HG03095 (cell line): ENCODE measurements at regions not wholly inside any gene's neighbourhood (a gene's known extent, or its start where the extent isn't known, plus 50 kb on each side); places are given as distances from the start of the nearest gene placed in this dataset.

ENCODE experiments used
- ATAC-seq: cut with Tn5 transposase; IDR thresholded peaks from one replicate; pipeline ENCODE4 v1.9.1; 2021; ENCODE audit warnings: moderate library complexity; ENCODE audit not compliant: unreplicated experiment

DNA sequence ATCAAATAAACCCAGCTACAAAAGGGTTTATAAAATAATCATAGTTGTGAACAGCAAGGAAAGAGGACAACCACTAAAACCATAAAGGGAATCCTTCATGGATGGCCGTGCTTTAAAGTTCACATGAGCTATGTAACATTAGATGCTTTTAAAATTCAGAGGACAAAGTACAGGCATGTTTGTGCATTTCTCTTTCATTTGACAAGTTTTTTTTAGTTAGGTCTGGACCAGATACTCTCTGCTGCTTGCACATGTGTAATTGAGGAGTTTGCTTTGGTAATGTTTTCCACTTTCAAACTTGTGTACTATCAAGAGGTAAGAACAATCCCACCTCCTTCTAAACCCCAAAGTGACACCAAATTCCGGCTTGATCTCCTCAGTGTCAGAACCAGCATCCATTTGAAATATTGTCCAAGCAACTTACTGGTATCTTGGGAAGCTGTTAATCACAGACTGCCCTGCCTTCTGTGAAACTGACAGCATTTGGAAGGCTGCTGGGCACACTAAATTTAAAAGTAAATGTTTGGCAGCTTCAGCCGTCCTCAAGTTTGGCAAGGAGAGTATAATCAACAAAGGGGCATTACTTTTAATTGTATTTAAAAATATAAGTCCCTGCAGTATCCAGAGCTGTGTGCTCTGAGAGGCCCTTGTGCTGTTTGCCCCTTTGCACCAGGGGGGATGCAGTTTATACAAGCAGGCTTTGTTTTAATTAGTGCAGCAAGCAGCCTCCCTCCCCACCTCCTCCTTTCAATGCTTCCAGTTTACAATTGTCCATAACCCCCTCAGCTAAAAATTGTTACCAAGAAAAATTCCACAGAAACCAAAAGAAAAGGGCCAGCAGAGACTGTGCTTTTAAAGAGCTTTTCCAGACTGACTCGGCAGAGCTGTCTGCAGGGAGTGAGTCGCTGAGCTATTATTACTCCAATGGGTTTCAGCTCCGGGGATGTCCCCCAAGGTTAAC, 328.3 kb upstream of the MPDZ start:
- no peak for ATAC-seq

DNA sequence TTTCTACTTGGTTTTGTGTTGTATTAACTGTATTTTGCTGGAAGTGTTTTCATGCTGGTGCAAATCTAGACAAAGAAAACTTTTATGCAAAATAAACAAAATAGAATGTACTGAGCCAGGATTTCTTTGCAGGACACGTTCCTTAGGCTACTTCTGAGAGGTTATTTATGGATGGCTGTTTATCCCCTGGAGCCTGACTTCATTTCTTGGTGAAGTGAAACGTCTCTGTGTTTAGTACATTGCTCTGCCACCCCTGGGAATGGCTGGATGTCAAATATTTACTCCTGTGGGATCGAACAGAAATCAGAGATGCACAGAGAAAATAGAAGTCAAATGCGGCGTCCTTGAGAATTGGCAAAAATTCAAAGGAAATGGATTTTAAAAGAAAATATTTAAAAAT, 327.1 kb upstream of the MPDZ start:
- ATAC-seq: no peak

DNA sequence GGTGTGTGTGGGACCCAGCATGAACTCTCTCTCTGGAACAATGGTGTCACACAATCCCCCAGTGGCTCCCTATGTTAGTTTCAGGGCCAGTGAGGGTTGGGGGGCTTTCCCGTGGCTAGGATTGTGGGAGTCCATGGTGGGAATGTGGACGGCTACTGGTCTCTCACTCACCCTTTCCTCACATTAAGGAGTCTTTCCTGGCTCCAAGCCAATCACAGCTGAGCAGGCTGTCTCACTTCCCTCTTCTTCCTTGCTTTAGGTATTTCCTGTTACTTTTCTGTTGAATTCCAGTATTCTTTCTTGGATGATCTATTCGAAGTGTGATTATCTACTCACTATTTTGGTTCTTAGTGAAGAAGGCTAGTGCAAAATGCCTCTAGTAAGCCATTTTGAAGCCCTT, 324.4 kb upstream of the MPDZ start:
- ATAC-seq: no peak

DNA sequence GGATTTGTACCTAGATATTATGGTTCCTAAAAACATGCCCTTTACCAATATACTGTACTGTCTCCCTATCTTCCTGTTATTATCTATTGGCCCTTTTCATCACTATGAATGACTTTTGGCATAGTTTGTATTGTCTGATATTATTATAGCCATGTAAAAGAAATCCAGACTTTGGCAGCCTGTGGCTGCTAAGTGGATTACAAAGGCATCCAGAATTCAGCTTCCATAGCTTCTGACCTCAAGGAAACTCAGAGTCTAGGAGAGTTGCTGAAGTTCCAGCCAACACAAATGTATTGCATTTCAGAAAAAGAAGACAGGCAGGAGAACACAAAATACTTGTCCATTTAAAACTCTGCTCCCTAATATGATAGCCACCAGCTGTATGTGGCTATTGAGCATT, 319.2 kb upstream of the MPDZ start:
- ATAC-seq: no peak

DNA sequence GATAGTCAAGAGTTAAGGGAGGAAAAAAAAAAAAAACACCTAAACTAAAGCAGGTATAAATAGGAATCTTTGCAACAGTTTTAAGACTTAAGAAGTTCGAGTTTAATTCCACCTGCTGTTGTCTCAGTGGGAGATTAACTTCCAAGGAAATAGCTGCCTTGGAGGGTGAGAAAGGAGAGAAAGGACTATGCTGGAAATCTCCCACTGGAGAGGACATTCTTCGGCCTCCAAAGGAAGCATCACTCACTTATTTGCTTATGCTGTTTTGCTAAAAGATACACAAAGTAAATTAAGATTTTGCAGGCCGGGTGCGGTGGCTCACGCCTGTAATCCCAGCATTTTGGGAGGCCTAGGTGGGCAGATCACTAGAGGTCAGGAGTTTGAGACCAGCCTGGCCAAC, 317.9 kb upstream of the MPDZ start:
- no peak for ATAC-seq

DNA sequence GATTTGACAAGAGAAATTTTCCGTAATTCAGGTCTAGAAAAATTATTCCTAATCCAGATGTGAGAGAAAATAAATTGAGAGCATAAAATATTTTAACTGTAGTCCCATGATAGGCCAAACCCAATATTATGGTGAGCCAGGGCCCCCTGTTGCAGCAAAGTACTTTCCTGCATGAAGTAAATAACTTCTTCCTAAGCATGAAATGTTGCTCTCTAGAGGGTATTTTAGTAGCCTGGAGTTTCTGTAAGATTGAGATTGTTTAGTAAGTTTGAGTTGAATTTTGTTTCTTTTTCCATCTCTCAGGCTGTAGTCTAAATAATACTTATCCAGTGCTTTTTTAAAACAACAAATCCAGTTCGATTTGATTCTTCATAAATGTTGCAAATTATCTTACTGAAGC, 317.5 kb upstream of the MPDZ start:
- ATAC-seq: no peak

DNA sequence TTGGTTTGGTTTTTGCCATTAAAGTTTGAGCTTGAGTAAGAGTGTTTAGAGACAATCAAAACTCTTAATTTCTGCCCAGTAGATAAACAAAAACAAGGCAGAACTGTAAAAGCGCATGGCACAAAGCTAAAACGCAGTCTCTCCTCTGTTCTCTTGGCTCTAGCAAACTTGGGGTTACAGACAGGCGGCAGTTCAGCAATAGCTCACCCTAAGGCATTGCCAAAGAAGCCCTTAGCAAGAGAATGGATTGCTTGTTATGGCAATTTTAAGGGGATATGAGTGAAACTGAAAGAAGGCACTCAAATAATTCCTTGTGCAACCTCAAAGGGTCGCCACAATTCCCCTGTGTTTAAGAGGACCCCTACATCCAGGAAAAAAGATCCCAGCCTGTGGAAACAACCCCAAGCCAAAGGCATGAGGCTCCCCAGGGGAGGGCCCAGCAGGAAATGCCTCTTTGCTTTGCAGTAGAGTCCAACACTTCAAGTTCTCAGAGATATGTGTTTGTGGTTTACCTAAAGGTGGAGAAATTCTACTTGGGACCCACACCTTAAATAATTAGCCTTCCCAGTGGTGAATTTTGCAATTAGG, 317.0 kb upstream of the MPDZ start:
- no peak for ATAC-seq

DNA sequence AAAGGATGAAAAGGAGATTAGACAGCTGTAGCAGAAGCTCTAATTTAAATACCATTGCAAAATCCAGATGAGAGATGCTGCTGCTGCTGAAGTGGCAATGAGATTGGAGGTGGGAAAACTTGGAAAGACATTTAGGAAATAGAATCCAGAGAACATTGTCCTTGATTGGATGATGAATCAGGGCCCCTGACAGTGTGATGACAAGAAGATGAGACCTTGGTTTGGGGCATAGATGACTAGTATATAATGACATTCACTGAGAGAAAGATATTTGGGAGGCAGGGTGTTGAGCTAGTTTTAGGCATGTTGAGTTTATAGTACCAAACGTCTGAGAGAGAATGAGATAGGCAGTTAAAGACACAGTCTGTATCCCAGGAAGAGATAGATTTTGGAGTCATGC, 311.5 kb upstream of the MPDZ start:
- no peak for ATAC-seq

DNA sequence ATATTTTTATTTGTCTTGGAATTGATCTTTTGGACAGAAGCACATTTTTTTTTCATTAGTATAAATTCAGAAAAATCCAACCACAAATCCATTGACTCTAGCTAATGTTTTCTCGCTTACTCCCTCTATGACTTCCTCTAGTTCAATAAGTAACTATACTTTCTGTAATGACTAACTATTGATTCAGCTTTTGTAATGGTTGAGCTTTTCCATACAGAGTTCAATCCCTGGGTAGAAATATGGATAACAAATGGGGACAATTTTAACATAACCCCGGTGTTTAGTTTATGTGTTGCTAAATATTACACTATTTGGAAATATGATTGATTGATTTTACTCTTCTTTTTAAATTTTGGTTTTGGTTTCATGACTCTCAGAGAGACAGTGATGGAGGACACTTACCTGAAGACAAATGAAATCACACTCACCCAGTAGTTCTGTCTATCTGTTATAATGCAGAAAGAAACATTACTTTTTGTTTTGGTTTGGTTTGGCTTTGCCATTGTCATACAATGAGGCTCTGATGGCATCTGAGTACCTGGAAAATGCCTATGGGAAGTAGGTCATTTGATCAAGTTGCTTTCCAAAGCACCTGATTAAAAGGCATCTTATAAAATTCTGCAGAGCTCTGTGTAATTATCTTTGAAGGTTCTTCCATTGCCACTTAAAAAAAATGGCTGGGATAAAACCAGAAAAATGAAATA, 309.7 kb upstream of the MPDZ start:
- no peak for ATAC-seq

DNA sequence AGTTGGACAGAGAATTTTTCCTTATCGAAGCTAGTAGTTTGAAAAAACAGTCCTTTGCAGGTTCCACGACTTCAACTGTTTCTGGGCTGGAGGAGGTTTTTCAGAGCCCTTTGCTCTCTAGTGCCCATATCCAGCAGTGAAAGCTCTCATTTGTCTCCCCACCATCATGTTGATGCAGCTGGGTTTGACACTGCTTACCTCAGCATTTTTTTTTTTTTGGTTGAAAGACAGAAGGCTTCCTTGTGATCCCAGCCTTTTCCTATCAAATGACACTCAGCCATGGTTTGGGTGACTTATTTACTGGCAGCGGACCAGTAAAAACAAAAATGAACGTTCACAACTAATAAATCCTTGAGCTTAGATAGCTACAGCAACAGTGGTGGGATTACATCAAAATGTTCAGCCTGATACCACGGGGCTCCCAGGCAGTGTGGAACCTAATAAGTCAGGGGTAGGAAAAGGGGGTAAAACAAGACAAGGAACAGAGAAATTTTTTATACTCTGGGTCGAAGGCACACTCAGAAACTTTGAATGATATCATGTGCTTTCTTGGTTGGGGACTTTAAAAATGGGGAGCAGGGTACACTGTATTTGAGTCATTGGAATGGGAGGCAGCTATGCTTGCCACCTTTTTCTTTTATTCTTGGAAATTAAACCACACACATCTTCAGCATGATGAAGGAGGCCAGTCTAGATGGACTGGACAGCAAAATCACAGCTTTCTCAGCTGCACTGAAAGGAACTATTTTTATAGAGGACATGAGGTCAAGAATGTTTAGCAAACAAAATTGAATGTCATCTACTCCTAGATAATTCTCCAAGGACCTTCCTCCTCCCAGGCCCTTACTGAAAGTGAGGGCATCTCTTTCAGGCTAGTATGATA, 308.9 kb upstream of the MPDZ start:
- no peak for ATAC-seq

DNA sequence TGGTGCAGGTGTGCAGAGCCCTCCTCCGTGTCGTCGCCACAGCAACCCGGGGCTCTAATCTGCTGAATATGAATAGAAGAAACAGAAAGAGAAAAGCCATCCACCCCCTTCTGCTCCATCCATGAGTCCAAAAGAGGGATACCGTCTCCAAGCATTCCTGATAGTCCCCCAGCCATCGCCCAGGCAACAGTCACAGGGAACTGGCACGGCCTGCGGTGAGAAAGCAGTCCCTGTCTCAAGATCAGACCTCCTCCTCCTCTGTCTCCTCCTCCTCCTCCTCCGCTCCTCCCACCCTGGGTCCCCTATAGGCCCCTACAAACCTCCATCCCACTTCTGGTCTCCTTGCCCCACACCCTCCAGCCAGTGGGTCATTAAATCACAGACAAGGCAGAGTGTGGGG, 308.1 kb upstream of the MPDZ start:
- no peak for ATAC-seq

DNA sequence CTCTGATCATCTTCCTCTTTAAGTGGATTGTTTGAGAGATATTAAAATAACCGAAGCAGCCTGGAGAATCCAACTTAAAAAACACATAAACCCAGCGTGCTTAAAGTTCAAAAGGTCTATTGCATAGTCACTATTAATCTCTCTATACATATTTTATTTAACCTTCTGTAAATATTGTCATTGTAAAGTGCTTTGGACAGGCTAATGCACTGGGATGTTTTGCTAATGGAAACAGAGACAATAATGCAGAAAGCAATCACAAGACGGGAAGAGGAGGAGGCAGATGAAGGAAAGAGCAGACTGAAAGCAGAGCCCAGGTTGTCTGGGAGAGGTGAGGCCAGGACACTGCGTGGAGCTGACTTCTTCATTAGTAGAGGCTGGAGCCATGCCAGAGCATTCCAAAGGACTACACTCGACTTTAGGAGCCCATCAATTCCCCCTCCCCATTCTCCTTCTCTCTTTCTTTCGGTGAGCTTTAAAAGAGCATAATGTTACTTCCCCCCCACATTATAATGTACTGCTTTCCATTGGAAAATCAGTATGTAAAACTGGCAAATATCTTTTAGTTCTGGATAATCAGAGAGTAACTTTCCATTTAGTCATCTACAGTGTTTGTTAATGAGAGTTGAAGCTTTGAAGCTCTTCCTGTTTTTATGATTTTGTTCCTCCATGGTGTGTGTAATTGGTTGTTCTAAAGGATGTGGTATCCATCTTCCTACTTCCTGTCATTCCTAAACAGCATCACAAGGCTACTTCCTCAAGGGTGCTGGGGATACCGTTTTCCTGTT, 307.3 kb upstream of the MPDZ start:
- ATAC-seq: no peak

DNA sequence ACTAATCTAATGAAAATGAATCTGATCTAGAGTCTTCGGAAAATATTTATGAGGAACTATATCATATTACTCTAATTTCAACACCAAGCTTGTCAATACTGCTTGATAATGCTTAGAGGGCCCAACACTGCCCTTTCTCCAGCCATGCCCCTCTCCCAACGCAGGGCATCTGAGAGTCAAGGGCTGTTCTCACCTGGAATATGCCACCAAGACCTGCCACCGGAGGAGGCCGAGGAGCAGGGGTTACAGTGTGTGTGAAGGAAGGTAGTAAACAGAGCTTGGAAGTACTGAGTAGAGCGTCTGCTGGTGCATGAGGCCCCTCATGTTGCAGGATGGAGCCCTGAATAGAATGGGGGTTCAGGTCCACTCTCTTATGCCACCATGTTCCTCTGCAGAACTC, 301.3 kb upstream of the MPDZ start:
- no peak for ATAC-seq

DNA sequence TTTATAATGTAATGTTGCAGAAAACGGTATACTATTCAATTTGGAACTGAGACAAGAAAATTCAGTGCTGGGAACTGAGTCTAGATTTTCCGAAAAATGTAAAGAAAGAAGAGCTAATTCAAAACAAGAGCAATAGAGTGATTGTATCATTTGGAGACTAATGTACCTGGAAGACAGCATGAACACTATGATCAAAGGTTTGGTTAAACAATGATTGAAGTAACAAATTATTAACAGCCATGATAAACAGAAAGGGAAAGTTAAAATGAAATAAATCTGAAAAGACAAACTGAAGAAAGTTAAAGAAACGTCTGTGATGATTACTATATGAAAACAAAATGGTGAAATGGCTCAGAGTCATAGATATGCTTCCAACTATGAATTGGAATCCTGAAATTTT, 300.6 kb upstream of the MPDZ start:
- no peak for ATAC-seq

DNA sequence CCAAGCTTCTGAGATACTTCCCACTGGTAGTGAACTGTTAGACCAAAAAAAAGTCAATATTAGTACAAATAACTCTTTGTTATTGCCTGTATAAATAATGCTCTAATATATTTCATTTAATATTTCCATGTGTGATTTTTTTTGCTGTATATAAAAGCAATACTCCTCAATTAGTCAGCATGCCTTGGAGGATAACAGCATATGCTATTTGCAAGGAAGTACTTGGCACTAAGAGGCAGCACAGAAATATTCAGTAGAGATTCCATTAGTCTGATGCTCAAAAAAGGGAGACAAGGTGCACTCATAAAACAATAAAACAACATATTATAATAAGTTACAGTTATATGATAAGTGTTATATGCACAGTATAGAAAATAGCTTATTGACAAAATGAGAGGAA, 296.6 kb upstream of the MPDZ start:
- no peak for ATAC-seq

DNA sequence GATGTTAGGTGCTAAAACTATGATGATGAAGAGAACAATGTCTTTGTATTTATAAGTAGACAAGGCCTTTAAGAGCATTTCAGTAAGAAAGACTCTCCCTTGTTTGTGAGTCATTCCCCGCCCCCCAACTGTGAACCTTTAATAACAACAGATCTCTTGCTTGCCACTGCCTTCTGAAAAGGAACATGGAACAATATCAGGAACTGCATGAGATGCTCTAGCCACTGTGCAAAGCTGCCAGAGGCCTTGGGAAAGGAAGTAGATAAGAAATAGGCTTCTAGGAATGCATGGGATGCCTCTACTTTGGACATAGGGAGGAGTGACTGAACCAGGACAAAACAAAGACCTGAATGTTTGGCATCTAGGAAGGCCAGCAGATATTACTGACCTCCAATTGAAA, 296.1 kb upstream of the MPDZ start:
- no peak for ATAC-seq

DNA sequence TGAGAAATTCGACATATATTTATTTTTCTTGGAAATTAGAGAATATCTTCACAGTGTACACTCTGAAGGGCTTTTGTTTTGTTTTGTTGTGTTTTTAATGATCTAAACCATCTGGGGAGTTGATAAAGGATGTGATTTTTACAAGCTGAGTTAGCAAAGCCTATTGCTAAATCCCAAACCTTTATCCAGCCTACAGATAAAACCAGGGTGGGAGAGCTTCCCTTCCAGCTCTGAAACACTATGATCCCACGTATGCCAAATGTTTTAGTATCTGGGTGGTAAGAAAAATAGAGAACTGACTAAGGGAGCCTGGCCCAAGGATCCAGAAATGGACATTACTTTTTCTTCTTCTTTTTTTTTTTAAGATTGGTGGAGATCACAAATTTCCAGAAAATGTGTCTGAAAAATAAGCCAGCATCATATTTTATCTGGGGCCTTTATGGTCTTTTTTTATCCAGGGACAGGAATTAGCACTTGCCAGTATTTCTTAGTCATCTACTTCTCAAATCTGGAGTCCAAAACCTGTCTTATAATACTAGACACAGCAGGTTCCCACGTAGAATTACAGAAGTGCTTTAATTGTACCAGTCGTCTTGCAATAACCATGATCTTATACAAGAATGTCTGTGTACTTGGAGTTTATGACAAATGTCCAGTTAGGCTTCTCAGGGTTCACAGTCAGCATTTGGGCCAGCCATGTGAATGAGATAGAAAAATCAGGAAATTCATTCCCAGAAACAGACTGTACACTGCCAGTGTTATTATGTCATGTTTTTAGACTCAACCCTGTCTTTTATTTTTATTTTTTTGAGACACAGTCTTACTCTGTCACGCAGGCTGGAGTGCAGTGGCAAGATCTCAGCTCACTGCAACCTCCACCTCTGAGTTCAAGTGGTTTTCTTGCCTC, 290.8 kb upstream of the MPDZ start:
- ATAC-seq: no peak

DNA sequence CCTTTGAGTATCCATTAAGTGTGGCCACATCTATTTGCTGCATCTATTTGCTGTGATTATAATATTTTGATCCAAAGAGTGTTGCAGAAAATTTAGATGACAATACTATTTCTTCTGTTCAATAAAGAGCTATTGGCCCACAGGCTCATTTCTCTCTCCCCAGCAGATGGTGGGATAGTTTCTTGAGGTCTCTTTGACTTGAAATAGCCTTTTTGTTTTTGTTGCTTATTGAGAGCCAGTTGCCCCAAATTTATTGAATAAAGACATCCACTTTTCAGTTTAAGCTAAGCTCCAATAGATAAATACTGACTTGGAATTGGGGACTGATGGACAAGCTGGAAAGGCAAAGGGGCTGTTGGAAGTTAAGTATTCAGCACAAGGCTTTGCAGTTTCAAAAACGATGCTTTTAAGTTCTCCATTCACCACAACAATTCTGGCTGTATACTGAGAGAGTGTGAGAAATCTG, 290.1 kb upstream of the MPDZ start:
- no peak for ATAC-seq
